GM19463 (cell line): ENCODE measurements at regions not wholly inside any gene's neighbourhood (a gene's known extent, or its start where the extent isn't known, plus 50 kb on each side); places are given as distances from the start of the nearest gene placed in this dataset.
"Not testable (repeated sequence)": the region's sequence is repeated elsewhere in the genome, so short reads cannot be mapped to it uniquely, and the experiment has no call there.

Experiments used
- ATAC-seq: cut with Tn5 transposase; IDR thresholded peaks from one replicate; pipeline ENCODE4 v1.9.1; 2021; ENCODE audit warnings: mild to moderate bottlenecking, moderate library complexity; ENCODE audit not compliant: unreplicated experiment

DNA sequence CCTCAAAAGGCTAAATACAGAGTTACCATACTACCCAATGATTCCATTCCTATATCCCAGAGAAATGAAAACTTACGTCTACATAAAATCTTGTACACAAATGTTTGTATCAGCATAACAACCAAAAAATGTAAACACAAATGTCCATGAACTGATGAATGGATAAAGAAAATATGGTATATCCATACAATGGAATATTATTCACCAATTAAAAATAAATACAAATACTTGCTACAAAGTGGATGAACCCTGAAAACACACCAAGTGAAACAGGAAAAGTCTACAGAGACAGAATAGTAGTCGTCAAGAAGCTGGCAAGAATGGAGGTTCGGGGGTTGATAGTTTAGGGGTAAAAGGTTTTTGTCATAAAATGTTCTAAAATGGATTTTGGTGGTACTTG is 54.0 kb upstream of the ANKRD28 start:
- ATAC-seq: no peak

DNA sequence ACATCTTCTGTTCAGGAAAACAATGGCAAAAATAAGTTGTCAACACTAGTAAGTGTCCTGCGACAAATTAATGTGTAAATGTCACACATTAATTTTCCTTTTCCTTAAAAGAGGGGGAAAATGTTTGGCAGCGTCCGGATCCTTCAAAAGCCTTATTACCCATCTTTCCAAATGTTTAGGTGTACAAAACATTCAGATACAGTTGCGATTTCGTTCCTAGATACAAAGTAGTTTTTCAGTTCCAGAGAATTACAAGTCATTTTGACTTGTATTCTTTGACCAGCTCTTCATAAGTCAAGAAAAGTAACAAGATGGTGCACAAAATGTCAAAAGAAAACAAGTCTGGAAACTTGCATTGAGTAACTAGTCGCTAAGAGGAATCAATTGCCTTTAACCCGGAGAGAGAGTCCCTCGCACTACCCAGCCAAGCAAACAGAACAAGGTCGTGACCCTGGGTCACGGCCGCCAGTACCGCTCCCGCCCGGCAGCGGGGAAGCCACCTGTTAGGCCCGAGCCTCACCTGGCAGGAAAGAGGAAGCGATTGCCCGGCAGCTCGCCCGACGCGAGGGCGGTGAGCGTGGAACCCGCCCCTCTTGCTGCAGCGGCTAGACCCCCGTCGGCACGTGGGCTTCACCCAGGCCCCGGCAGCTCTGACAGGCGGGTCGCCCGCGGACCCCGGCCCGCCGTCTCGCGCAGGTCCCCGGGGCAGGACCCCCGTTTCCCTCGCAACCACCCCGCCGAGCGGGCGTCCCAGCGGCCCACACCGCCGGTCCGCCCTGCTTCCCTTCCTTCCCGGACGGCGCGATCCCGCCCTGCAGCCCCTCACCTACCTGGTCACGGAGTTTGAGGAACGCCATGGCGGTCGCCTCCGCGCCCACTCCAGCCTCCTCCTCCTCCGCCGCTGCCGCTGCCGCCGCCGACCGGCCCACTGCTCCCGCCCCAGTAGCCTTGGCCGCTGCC is 61.0 kb upstream of the ANKRD28 start:
- peak; percentile 57 for ATAC-seq

DNA sequence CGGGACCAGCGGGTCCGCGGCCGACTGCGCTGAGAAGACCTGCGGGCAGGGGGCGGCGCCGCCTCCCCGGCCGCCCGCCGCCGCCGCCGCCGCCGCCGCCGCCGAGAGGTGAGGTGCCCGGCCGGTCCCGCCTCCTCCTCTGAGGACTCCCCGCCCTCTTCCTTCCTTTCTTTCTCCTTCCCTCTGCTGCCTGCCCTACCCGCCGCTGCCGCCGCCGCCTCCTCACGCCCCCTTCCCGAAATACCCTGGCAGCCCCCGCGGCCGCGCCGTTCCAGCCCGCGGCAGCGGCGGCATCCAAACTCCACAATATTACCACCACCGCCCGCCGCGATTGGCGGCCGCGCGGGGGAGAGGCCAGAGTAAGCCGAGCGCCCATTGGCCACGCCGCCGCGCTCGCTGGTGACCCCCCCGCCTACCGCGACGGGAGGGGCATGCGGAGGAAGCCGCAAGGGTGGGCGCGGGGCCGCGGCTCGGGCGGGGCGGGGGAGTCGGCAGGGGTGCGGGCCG is 61.8 kb upstream of the ANKRD28 start:
- peak; percentile 81 for ATAC-seq

DNA sequence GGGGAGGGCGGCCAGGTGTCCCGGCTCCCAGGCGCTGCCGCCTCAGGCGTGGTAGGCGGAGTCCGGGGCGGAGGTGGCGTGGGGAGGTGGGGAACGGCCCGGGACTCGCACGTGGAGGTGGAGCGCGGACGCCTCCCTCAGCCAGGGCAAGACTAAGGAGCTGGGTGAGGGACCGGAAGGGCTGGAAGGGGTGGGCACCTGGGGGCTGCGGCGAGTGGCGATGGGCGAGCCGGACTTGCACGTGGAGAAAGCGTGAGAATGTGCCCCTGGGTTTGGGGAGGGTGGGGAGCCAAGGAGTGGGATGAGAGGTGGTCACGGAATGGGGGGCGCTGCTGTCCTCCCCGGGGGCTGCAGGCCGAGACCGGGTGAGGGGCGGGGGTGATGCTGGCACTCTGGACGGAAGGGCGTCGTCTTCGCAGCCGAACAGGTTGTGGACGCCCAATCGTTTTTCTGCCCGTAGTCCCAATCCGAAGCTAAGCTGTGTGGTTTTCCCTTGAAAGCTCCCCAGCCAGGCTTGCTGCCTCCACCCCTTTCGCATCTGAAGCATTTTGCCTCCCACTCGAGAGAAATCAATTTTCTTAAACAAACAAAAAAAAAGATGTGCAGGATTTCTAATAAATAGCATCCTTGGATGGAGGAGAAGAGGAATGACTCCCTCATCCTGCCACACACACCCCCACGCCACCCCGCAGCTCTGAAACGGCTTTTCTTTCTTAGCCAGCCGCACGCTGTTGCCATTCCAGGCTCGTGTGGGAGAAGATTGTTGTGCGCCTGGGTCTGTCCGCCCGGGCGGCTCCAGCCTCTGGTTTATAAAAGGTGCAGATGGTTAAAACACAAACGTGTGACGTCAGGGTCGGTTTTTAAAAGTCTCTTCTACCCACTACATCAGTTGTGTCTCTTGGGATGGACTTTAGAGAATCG is 62.5 kb upstream of the ANKRD28 start:
- peak; percentile 55 for ATAC-seq

DNA sequence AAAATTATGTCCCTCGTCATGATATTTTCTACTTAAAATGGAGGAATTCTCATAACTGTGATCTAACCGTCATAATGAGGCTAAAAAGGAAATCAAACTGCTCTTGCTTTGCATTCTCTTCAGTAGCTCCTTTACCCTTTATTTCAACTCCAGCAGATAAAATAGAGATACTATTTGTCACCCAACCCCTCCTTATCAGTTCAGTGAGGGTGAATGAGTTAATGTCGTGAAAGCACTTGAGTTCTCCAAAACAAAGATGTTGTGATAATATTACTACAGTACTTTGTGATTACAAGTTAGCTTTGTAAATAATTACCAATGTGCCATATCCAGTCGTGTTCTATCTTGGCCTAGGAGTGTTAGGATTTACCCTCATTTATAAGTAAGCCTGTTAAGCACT is 63.4 kb upstream of the ANKRD28 start:
- no peak for ATAC-seq

DNA sequence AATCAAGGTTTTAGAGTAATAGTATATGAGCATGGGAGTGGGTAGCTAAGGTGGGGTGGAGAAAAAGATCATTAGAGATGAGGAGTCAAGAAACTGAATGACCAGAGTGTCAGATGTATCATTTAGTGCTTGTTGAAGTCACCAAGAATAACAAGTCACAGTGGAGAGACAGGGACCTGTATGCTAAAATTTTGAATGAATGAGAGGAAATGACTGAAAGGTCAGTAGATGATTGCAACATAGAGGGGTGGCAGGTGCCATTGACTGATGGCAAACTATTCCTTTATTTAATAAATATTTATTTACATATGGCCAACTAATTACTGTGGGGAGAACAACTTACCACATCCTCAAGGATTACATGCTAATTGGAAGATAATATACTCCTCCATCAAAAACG is 75.0 kb upstream of the ANKRD28 start:
- ATAC-seq: no peak

DNA sequence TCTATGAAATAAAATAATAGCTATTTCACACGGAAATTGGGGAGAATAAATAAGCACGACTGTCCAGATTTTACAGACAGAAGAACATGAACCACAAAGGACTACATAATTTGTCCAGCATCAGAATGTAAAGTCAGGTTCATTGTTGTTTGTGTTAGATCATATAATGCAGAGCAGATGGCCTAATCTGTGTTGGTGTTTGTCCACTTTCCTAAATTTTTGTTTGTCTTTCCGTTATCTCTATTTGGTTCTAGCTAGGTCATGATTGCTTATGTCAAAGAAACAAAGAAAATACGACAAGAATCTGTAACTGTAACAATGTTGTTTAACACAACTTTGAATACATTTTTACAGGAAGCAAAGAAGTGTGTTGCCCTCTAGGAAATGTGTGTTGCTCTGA is 75.6 kb upstream of the ANKRD28 start:
- no peak for ATAC-seq

DNA sequence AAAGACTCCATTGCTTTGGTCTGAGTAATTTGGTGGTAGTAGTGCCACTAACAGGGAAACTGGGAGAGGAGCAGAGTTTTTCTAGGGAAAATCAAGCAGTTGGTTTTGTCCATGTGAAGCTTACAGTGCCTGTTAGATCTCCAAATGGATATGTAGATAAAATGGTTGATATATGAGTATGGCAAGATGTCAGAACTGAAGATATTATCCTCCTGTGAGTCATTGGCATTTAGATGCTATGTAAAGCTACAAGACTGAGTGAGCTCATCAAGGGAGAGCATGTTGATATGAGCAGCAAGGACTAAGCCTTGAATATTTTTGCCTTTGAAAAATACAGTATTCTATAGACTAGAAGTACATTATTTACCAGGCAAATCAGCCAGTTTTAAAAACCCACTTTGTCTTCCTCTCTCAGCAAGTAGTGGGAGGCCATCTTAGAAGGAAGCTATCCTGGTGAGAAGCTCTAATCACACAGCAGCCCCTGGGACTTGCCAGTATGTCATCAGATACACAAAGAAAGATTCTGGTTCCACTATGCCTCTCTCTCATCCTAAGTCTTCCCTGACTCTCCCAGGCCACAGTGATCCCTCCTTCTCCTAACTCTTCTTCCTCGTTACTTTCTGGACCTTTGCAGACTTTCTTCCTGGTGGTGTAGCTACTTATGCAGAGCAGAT is 77.4 kb upstream of the ANKRD28 start:
- ATAC-seq: no peak

DNA sequence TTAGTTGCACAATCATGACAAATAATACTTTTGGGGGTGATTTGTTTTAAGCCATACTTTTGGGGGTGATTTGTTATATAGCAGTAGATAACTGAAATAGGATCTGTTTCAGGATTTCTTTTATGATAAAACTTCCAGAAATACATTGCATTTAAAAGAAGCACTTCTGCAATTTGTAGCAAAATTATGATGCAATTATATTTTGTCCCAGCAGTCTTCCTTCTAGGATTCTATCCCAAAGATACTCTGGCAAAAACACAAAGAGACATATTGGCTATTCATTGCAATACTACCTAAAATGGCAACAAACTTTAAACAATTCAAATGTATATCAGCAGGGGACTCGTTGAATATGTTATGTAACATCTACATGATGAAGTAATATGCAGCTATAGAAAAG is 78.9 kb upstream of the ANKRD28 start:
- no peak for ATAC-seq

DNA sequence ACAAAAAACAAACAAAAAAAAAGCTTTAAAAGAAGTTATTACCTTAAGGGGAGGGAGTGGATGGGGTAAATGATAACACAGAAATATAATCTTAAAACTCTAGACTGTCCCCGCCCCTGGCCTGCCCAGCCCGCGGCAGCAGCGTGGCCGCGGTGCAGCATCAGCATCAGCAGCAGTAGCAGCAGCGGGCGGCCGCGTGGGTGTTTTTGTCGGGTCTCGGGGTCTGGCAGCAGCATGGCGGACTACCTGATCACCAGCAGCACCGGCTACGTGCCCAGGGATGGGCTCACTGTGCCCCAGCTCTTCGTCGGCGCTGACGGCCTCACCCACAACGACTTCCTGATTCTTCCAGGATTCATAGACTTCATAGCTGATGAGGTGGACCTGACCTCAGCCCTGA is 80.0 kb upstream of the ANKRD28 start:
- ATAC-seq: no peak

DNA sequence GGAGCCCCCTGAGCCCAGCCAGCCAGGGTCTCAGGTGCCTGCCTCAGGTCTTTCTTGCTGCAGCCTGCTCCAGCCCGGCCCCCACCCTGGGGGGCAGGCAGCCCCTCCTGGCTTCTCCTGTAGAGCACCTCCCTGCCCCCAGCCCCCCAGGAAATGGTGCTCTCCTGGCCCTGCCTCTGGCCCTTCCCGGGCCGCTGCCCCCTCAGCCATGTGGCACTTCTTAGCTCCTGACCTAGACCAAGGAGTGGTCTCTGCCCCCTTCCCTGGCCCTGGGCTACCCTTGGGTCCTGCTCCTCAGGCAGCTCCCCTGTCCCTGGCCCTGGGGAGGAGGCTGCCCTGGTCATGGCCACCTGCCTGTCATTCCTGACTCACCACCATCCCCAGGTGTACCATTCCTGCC is 82.0 kb upstream of the ANKRD28 start:
- not testable (repeated sequence) for ATAC-seq

DNA sequence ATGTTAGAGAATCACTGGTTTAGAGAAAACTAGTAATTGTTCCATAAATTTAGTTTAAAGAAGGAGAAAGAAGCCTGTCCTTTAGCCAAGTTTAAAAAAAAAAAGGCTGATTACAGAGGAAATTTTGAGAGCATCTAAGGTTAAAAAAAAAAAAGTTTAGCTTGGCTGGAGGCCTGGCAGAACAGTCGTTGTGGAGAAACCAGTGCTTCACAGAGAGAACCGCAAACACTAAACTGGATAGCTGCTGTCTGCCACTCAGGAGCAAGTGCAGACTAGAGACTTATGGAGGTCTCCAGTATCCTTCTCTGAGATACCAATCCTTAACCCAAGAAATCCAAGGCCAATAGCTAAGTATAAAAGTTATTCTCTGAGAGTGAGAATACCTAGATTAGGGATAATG is 84.8 kb upstream of the ANKRD28 start:
- ATAC-seq: no peak

DNA sequence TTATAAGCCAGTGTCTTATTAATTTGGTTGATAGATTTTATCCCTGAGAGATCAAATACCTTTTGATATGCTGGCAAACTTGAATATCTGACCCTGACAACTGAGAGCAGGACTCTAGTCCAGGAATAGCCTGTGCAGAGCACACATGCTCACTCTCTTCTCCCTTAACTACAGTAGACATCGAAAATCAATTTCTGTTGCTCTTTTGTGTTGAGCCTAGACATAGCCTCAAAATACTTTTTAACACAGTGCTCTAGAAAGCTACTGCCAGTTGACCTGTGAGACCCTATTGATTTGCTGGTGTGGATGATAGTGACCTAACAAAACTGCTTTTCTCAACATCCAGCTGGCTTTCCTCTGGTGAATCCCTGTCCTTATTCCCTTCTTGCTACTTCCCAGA is 86.4 kb upstream of the ANKRD28 start:
- ATAC-seq: no peak

DNA sequence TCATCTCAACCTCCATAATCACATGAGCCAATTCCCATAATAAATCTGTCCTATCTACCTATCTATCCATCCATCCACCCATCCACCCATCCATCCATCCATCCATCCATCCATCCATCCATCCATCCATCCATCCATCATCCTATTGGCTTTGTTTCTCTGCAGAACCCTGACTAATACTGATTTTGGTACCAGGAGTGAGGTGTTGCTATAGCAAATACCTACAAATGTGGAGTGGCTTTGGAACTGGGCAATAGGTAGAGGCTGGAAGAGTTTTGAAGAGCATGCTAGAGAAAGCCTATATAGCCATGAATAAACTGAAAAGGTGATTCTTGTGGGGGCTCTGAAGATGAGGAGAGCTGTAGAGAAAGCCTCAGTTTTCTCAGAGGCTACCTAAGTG is 88.7 kb upstream of the ANKRD28 start:
- ATAC-seq: no peak

DNA sequence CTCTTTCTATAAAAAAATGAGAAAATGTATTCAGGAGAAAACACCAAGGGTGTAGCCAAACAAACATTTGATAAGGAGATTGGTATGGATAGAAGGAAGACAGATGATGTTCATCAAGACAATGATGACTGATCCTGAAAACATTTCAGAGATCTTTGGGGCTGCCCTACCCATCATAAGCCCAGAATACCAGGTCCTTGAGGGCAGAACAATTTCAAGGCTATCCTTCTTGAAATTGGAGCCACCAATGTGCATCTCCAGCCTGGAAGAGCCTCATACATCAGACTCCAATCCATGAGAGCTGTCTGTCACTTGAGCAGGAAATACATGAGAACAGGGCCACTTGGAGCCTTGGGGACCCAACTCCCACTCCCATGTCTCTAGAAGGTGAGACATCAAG is 89.5 kb upstream of the ANKRD28 start:
- no peak for ATAC-seq

DNA sequence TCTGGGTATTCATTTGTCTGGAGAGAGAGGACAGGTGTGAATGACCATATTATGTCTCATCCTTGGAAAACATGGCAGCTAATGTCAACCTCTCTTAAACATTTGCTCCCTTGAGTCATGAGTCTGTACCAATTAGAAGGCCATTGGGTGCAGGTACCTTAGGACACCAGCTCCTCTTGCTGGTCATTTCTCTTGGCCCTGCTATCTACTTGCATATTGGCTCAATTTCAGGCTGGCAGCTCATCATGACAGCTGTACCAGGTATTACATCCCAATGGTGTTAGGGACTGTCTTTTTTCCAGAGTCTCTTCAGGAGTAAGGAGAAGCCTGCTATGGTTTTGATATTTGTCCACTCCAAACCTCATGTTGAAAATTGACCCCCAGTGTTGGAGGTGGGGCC is 92.2 kb upstream of the ANKRD28 start:
- no peak for ATAC-seq

DNA sequence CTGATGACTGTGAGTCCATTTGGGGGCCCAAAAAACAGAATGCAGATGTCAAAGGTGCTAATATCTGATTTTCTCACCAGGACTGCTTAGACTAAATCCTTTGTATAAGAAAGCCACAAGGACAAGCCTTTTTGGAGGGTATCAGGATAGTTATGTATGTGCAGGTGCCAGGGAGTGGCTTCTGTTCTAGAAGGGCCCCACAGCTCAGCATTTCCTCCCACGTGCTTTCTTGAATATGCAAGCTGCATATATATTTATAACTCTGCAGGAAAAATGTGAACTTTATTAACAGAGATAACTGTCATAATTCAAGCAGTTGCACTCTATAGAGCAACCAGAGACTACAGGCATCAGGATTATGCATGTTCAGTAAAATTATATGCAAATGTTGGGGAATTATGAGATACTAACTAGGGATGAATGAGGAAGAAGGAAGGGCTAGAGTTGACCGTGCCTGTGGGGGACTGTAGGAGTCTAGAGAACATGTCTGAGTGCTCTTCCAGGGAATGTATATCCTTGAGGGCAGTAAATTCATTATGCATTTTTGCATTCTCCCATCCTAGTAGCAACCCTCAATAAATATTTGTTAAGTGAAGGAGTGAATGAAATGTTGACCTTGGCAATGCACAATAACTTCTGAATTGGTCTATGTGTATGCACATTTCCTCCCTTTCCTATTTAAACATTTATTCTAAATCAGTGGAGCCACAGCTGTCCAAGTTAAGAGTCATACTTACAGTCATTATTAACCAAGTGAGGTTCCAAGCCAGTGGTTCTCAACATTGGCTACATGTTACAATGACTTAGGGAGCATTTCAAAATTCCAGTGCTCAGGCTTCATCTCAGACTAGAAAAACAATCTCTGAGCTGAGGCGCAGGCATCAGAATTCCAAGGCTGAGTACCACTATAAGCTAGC is 94.8 kb upstream of the ANKRD28 start:
- no peak for ATAC-seq

DNA sequence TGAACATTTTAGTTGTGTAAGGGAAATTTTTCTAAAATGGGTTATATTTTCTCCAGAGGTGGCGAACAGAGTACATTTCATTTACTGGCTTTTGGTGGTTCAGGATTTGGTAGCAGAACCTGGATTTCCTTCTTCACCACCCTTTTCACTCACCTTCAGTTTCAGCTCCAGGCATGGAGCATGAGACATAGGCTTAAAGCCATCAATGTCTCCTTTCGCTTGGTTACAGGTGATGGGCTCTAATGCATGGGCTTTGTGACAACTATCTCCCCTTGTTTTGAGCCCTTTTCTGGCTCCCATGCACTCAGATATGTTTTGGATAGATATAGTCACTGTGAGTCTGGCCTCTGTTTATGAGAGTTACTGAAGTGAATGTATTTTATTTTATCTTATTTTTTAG is 96.6 kb upstream of the ANKRD28 start:
- ATAC-seq: no peak

DNA sequence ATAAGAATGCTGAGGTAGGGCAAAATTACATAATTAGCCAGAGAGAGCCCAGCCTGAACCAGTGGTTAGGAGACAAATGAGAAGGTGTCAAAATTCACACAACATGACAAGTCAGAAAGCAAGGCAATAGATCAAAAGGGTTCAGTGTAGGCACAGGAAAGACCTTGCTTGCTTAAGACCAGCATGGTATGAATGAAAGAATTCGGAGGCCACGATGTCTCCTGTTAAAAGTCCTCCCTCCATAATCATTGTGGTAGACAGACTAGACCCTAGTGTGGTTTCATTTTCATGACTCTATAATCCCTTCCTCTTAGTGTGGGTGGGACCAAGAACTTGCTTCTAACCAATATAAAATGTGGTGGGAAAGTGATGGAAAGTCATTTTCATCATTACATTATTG is 98.7 kb upstream of the ANKRD28 start:
- ATAC-seq: no peak

DNA sequence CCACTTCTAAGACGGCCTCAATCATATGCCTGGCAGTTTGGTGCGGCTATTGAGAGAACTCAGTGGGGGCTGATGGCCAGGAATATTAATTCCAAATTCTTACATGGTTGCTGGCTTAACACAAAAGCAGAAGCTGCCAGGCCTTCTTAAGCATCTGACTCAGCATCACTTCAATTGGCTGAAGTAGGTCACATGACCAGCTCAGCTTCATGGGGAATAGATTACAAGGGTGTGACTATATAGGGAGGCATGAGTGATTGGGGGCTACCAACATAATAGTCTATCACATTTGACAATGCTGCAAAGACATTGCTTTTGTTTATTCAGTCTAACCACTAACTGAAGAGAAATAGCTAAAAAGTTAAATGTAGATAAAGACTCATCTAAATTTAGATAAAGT is 101.6 kb upstream of the ANKRD28 start:
- ATAC-seq: no peak
